Smooth muscle cell (in vitro differentiated cells): ENCODE measurements at regions not wholly inside any gene's neighbourhood (a gene's known extent, or its start where the extent isn't known, plus 50 kb on each side); places are given as distances from the start of the nearest gene placed in this dataset.

Source experiments
- DNase-seq: peaks from one replicate; lab custom pipeline; 2025; ENCODE audit not compliant: unreplicated experiment; lab: John Stamatoyannopoulos, UW
- H2AFZ ChIP-seq: fragments of 200-600 bp; sonication (generic); 2 replicates; pipeline ENCODE4 v1.6.0; 2016; ENCODE audit warnings: antibody characterized with exemption, low read depth, mild to moderate bottlenecking
- H3F3A ChIP-seq: fragments of 200-600 bp; sonication (generic); 2 replicates; pipeline ENCODE4 v1.6.0; 2017; ENCODE audit warnings: antibody characterized with exemption, low read depth
- H3K27ac ChIP-seq: fragments of 200-600 bp; sonication (generic); 2 replicates; pipeline ENCODE4 v1.5.1; 2016; ENCODE audit warnings: low read depth, mild to moderate bottlenecking
- H3K27me3 ChIP-seq: fragments of 200-600 bp; sonication (generic); 2 replicates; pipeline ENCODE4 v1.6.1; 2016; ENCODE audit warnings: low read depth, mild to moderate bottlenecking
- H3K36me3 ChIP-seq: fragments of 200-600 bp; sonication (generic); 2 replicates; pipeline ENCODE4 v1.5.1; 2016; ENCODE audit warnings: low read depth
- H3K4me1 ChIP-seq: fragments of 200-600 bp; sonication (generic); 2 replicates; pipeline ENCODE4 v1.5.1; 2016; ENCODE audit warnings: low read depth
- H3K4me2 ChIP-seq: fragments of 200-600 bp; sonication (generic); 2 replicates; pipeline ENCODE4 v1.6.0; 2016; ENCODE audit warnings: mild to moderate bottlenecking
- H3K4me3 ChIP-seq: fragments of 200-600 bp; sonication (generic); 2 replicates; pipeline ENCODE4 v1.5.1; 2016; ENCODE audit warnings: mild to moderate bottlenecking
- H3K79me2 ChIP-seq: fragments of 200-600 bp; sonication (generic); 2 replicates; pipeline ENCODE4 v1.6.0; 2016; ENCODE audit warnings: low read depth, mild to moderate bottlenecking
- H3K9ac ChIP-seq: fragments of 200-600 bp; sonication (generic); 2 replicates; pipeline ENCODE4 v1.6.0; 2016; ENCODE audit warnings: low read depth
- H3K9me3 ChIP-seq: fragments of 200-600 bp; sonication (generic); replicated peaks from 2 replicates; pipeline ENCODE4 v1.5.1; 2016; ENCODE audit warnings: low read depth
- H4K20me1 ChIP-seq: fragments of 200-600 bp; sonication (generic); 2 replicates; pipeline ENCODE4 v1.6.0; 2016; ENCODE audit warnings: low read depth
- WGBS: methylation state at CpG from one replicate; pipeline ENCODE4 v1.1.7; 2016; ENCODE audit warnings: low lambda C conversion rate; 5-methylcytosine and 5-hydroxymethylcytosine counted together
- TF ChIP-seq, protein P1 (sequence below): fragments of 200-600 bp; sonication (generic); IDR thresholded peaks from 2 replicates; pipeline ENCODE4 v1.5.1; 2017; ENCODE audit warnings: borderline replicate concordance, mild to moderate bottlenecking, antibody characterized with exemption; ENCODE audit not compliant: insufficient read depth, poor library complexity, severe bottlenecking

DNA sequence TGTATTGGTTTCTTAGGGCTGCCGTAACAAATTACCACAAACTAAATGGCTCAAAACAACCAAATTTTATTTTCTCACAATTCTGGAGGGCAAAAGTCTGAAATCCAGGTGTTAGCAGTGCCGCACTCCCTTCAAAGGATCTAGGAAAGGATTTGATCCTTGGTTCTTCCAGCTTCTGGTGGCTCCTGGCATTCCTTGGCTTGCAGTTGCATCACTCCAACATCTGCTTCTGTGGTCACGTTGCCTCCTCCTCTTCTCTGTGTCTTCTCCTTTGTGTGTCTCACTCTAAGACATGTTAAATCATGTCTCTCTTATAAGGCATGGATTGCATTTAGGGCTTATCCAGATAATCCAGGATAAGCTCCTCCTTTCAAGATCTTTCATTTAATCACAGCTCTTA is 262.2 kb downstream of the MEX3B start:
- peaks cover 4% of the 10 kb centered on the region for H3K4me1 ChIP-seq
- H3K9ac ChIP-seq, result no peak overlapping the region
- no peak overlapping the region for H2AFZ ChIP-seq
- TF ChIP-seq, protein P1, sequence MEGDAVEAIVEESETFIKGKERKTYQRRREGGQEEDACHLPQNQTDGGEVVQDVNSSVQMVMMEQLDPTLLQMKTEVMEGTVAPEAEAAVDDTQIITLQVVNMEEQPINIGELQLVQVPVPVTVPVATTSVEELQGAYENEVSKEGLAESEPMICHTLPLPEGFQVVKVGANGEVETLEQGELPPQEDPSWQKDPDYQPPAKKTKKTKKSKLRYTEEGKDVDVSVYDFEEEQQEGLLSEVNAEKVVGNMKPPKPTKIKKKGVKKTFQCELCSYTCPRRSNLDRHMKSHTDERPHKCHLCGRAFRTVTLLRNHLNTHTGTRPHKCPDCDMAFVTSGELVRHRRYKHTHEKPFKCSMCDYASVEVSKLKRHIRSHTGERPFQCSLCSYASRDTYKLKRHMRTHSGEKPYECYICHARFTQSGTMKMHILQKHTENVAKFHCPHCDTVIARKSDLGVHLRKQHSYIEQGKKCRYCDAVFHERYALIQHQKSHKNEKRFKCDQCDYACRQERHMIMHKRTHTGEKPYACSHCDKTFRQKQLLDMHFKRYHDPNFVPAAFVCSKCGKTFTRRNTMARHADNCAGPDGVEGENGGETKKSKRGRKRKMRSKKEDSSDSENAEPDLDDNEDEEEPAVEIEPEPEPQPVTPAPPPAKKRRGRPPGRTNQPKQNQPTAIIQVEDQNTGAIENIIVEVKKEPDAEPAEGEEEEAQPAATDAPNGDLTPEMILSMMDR, result no peak
- peaks cover 3% of the 10 kb centered on the region for H3K79me2 ChIP-seq
- H3K9me3 ChIP-seq, result no peaks in the 10 kb centered on the region
- H3K27me3 ChIP-seq, result no peaks in the 10 kb centered on the region
- no peak overlapping the region for H3K4me2 ChIP-seq
- no peak overlapping the region for H3K27ac ChIP-seq
- no peak for DNase-seq
- H3F3A ChIP-seq, result no peaks in the 10 kb centered on the region
- 91% methylated on average over 3 of the region's 3 CpGs for WGBS
- H4K20me1 ChIP-seq, result peaks cover 29% of the 10 kb centered on the region
- H3K36me3 ChIP-seq, result peaks cover 3% of the 10 kb centered on the region
- no peak overlapping the region for H3K4me3 ChIP-seq

DNA sequence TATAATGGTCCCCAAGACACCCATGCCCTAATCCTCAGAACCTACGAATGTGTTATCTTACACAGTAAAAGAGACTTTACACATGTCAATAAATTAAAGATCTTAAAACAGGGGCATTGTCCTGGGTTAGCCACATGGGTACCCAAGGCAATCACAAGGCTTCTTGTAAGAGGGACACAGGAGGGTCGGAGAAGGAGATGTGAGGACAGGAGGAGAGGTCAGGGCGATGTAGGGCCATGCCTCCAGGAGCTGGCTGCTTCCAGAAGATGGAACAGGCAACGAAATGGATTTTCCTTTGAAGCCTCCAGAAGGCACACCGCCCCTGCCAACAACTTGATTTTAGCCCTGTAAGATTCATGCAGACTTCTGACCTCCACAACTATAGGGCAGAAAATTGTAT is 262.7 kb downstream of the MEX3B start:
- no peak overlapping the region for H2AFZ ChIP-seq
- no peak overlapping the region for H3K9ac ChIP-seq
- TF ChIP-seq, protein P1, result no peak
- no peak overlapping the region for H3K4me2 ChIP-seq
- no peak overlapping the region for H3K27ac ChIP-seq
- peaks cover 32% of the 10 kb centered on the region for H4K20me1 ChIP-seq
- H3F3A ChIP-seq, result no peaks in the 10 kb centered on the region
- H3K36me3 ChIP-seq, result peaks cover 3% of the 10 kb centered on the region
- peaks cover 3% of the 10 kb centered on the region for H3K79me2 ChIP-seq
- no peak overlapping the region for H3K4me3 ChIP-seq
- peaks cover 4% of the 10 kb centered on the region for H3K4me1 ChIP-seq
- H3K27me3 ChIP-seq, result no peaks in the 10 kb centered on the region
- H3K9me3 ChIP-seq, result no peaks in the 10 kb centered on the region
- 90% methylated on average over 5 of the region's 5 CpGs for WGBS
- no peak for DNase-seq

DNA sequence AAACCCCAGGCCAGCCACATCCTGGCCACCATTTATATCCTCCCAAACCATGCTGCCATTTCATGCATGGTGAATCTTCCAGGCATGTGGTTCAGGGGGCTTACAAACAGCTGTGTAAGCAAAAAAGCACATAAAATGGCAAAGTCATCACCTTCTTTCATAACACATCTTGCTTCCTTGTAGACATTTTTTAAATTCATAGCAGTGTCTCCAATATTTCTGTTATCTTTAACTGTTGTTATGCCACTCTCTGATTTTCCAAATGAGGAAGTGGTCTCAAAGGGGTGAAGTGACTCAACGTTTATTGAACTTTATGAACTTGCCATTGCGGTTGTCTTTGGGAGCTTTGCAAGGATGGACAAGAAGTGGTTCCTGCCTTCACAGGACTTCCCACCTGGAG is 264.4 kb downstream of the MEX3B start:
- H3K27me3 ChIP-seq, result no peaks in the 10 kb centered on the region
- H3K4me2 ChIP-seq, result no peak overlapping the region
- whole genome bisulfite sequencing, result 95% methylated on average over 2 of the region's 2 CpGs
- H3K9ac ChIP-seq, result no peak overlapping the region
- no peak overlapping the region for H3K4me3 ChIP-seq
- H3K27ac ChIP-seq, result no peak overlapping the region
- peaks cover 3% of the 10 kb centered on the region for H3K36me3 ChIP-seq
- H3F3A ChIP-seq, result no peaks in the 10 kb centered on the region
- peaks cover 3% of the 10 kb centered on the region for H3K79me2 ChIP-seq
- H4K20me1 ChIP-seq, result peaks cover 28% of the 10 kb centered on the region
- no peaks in the 10 kb centered on the region for H3K9me3 ChIP-seq
- H2AFZ ChIP-seq, result no peak overlapping the region
- TF ChIP-seq, protein P1, result no peak
- no peak for DNase-seq
- peaks cover 4% of the 10 kb centered on the region for H3K4me1 ChIP-seq

DNA sequence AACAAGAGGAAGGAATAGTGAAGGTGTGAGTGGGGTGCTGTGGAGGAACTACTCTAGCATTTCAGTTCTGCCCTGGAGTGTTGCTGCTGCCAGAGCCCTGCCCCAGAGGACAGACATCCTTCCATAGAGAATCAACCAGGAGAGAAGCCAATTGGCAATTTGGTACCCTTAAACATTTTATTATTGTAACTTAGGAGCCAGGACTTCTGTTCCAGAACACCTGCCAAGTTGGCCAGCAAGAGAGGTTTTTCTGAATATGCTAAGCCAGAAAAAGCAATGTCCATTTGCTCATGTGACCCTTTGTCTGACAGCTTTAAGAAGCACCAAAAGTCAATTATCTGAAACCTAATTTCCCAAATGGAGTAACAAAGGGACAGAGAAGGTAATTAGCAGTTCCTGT is 264.9 kb downstream of the MEX3B start:
- H3K4me1 ChIP-seq, result peaks cover 4% of the 10 kb centered on the region
- no peaks in the 10 kb centered on the region for H3K27me3 ChIP-seq
- H3K79me2 ChIP-seq, result peaks cover 3% of the 10 kb centered on the region
- H3K4me2 ChIP-seq, result no peak overlapping the region
- H2AFZ ChIP-seq, result no peak overlapping the region
- peaks cover 3% of the 10 kb centered on the region for H3K36me3 ChIP-seq
- TF ChIP-seq, protein P1, result no peak
- DNase-seq, result no peak
- H3K4me3 ChIP-seq, result no peak overlapping the region
- H3K9me3 ChIP-seq, result no peaks in the 10 kb centered on the region
- H3K27ac ChIP-seq, result no peak overlapping the region
- no peaks in the 10 kb centered on the region for H3F3A ChIP-seq
- peaks cover 28% of the 10 kb centered on the region for H4K20me1 ChIP-seq
- no peak overlapping the region for H3K9ac ChIP-seq
